Hippocampal formation (tissue), 2 donors: ENCODE measurements at regions not wholly inside any gene's neighbourhood (a gene's known extent, or its start where the extent isn't known, plus 50 kb on each side); places are given as distances from the start of the nearest gene placed in this dataset.

Experiments
- DNase-seq, 2 donors: peaks; one replicate each; lab custom pipeline; 2025; lab: John Stamatoyannopoulos, UW

- no peak for DNase-seq
These were observed 58.2 kb downstream of the ESM1 start for GRCh38 chr5:54927097-54927746.

GRCh38 chr5:54924487-54924886 is 60.9 kb downstream of the ESM1 start:
- DNase-seq, result no peak

DNA sequence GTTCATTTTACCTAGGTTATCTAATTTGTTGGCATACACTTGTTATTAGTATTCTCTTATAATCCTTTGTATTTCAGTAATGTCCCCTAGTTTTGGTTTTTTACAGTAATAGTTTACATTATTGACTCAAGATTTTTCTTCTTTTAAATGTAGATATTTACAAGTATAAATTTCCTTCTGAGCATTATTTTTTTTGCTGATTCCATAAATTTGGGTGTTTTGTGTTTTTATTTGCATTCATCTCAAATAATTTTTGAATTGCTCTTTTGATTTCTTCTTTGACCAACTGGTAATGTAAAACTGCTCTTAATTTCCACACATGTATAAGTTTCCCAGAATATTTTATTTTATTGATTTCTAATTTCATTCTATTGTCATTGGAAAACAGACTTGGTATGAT is 68.1 kb downstream of the ESM1 start:
- no peak for DNase-seq

DNA sequence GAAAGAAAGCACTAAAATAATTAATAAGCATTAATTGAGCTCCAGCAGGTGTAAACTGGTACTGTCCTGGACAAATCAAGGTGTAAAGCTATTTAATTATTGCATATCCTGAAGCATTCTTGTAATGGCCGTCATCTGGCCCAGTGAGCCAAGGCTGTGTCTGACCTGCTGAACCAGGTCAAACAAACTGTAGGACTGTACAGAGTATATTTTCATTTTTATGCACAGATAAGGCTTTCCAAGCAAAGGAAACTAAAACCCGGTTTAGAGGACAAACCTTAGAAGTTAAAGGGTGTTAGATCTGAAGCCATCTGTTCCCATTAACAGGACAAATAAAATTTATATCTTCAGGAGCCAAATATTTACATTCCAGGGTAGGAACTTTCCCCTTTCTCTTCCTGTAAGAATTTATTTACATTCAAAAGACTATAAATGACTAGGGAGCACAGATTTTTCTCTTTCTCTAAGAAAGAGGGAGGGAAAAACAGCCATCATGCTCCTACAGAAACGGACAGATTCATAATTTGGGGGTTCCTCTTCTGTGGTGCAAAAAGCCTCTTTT is 69.8 kb downstream of the ESM1 start:
- DNase-seq, result no peak

DNA sequence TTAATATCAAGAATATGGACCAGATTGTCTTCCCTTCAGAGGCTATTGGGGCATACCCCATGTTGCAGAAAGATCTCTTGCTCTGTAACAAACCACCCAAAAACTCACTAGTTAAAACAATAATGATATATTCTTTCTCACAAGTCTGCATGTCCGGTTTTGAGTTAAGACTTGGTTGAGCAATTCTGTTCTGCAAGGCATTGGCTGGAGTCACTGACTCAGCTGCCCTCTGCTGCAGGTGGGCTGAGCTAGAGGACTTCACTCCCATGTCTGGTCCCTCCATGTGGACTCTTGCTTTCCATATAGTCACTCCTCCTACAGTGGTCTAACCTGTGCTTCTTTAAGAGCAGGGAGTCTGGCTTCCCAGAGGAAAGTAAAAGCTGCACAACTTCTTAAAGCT is 73.4 kb downstream of the ESM1 start:
- no peak for DNase-seq

- DNase-seq, result no peak
These were observed 75.2 kb downstream of the ESM1 start for GRCh38 chr5:54909911-54910870.

DNA sequence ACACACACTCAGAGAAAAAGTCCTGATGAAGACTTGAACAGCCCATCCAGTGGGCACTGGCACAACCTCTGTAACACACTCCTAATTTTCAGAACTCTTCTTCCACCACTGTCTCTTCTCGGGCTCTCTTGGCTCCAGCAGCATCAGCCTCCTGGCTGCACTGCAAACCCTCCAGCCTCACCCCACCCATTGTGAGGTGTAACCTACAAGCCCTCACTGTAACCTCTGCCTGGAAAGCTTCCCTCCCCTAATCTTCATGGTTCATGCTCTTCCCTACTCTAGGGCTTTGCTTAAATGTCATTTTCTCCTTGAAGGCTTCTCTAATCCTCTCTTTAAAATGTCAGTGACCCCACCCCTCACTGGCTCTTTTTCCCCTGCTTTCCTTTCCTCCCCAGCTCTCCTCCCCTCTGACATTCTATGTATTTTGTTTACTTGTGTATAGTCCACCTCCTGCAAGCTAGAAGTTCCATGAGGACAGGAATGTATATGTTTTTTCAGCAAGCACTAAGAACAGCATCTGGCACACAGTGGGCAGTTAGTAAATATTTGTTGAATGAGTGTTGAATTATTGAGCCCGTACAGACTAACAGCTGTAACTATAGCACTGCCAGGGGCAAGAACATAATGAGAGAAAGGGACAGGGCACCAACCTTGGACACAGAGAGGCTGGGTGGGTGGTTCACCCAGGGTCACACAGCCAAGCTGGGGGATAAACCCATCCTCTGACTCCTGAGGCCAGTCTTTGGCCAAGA is 76.4 kb downstream of the ESM1 start:
- no peak for DNase-seq

- DNase-seq, result peak; percentile 26 to 37
These were observed 79.4 kb downstream of the ESM1 start for GRCh38 chr5:54905942-54906537.

DNA sequence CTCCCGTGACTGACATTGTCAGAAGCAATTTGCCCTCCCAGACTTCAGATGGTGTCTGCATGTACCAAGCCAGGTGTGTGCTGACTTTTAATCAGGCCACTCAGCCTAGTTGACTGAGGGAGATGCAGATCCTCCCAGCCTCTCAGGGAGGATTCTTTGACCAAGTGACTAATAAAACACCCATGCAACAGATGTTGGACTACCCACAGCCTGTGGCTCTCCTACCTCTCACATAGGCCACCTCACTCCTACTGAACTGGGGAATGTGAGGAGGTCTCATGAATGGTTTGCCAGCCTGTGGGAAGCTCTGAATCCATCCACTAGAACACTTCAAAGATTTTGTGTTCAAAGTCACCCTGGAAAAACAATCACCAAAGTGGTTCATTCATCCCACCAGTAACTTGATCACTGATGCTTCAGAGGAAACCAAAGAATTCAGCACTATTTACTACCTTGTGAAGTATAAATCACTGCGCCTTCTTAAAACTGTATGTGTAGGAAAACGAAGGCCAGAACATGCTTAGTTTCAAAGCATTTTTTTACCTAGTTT is 80.1 kb downstream of the ESM1 start:
- DNase-seq, result no peak

DNA sequence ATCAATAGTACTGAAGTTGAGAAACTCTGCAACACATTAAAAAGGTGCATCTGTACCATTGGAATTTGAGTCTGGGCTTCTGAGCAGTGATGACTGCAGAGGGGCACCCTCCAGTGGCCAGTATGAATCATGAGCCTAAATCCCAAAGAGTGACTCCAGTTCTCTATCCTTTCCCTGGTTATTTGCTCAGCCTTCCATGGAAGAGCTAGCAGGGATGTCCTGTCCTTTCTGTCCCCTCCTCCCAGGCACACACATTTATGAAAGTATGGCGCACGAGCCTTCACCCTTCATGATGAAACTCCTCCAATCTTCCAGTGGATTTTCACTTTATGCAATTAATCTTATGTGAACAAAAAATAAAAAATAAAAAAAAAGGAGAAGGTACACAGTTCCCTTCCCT is 81.0 kb downstream of the ESM1 start:
- DNase-seq, result no peak

- DNase-seq, result no peak
These were observed 82.5 kb downstream of the ESM1 start for GRCh38 chr5:54902791-54903473.

DNA sequence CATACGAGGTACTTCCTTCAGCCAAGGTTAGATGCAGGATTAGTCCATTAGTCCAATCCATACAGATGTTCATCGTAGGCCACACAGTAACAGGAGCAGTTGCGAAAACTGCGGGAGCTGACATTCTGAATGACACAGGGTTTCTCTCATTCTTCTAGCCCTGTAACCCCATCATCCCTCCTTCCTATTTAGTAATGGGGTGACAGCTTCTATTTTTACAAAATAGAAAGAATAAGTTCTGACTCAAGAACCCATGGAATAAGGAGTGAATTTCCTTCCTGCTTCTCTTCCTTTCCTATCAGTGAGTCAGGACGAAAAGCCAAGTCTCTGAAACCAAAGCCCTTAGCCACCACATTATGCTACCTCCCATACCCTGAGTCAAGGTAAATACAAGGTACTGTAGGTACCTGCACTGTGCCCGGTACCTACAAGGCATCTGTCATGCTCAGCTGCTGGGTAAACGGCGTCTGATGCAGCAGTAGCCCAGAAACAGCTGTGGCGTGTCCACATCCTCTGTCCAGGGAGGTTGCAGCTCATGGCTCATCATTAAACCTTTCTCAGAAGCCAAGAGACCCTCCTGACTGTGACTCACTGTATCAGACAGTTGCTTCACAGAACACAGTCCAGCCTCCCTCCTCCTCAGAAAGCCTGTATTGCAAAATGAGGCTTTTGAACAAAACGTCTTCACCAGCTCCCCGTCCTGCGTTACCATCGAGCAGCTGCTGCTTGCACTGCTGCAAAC is 84.2 kb downstream of the ESM1 start:
- DNase-seq, result no peak

DNA sequence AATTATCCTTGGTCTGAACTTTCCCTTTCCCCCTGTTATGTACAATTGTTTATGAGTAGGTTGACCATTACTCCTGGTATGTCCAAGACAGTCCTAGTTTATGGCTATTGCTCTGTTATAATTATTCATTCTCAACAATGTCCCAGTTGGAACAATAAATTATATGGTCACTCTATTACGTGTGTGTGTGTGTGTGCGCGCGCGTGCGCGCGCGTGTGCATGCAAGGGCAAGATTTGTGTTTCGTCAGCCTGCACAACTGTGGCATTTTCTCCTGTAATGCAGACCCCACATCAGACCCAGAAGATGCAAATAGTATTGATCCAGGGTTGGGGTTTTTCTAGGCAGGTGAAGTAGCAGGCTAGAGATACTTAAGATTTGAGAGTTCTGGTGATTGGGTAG is 88.4 kb downstream of the ESM1 start:
- DNase-seq, result no peak

DNA sequence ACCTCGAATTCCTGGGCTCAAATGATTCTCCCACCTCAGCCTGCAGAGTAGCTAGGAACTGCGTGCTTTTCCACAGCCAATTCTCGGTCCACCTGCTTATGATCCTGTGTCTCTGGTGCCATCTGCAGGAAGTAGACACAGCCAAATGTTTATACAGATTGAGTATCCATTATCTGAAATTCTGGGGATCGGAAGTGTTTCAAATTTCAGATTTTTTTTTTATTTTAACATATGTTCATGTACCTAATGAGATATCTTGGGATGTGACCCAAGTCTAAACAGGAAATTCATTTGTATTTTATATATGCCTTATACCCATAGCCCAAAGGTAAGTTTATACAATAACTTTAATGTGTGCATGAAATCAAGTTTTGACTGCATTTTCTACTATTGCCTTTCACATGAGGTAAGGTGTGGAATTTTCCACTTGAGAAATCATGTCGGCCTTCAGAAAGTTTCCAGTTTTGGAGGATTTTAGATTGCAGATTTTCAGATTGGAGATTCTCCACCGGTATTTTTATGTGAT is 89.5 kb downstream of the ESM1 start:
- peak; percentile 10 to 54 for DNase-seq

GRCh38 chr5:54894957-54895815 is 90.2 kb downstream of the ESM1 start:
- no peak for DNase-seq

DNA sequence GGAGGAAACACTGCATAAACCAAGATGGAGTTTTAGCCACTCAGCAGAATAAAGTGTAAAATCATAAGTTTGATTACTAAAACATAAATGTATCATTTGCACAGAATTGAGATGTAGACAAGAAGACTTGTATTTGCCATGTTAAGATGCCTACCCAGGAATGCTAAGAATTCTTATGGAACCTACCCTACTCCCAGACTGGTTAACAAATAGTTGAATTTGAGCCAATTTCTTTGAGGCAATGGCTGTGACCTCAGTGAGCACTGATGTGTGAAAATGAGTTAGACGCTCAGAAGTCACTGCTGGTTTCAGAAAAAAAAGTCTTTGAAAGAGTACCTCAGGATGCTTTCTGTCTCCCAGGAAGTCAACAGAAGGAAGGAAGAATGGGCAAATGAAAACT is 95.6 kb downstream of the ESM1 start:
- no peak for DNase-seq

DNA sequence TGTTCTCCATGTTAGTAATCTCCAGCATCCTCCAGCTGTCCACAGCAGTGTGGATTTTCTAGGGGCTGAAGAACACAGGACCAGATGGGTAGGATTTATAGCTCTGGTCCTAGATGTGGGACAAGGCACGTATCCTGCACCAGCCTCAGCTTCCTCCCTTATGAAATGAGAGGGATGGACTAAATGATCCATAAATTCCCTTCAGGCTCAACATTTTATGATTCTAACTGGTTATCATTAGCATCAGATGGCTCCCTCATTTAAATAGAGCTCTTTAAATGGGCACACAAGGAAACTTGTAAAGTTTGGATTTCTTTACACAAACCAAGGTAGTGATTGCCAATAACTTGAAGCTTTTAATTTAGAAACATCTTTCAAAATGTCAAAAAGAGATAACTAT is 97.7 kb downstream of the ESM1 start:
- no peak for DNase-seq

DNA sequence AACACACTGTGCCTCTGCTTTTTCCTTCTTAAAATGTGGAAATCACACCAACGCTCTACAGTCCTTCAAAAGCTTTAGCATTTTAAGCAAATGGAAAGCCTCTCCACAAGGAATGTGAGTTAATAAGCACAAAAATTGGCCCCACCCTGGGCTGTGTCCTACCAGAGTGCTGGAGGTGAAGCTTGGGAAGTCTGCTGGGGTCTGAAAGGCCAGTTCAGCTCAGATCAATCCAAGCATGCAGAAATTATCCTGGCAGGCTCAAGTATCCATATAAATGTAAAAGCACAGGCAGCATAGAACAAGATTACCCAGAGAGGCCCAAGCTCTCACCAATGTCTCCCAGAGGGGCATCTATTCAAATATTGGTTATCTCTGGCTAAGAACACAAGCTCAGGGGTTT is 98.5 kb downstream of the ESM1 start:
- no peak for DNase-seq

DNA sequence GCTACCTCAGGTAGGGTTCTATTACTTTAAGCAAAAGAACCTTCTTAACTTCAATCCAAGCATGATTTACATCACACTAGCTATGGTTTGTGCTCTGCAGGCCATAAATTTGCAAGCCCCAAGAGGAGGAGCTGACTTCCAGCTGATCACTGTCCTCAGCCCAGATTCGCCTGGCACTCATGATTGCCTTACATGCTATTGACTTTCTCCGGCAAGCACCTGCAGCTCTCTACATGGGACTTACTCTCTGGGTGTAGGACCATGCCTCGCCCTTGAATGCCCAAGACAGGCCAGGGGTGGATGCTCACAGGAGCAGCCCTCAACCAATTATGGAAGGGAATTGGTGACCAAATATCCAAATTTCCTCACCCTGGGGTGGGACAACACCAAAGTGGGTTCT is 99.8 kb downstream of the ESM1 start:
- DNase-seq, result no peak
